ENCODE measurements at regions not wholly inside any gene's neighbourhood (a gene's known extent, or its start where the extent isn't known, plus 50 kb on each side); places are given as distances from the start of the nearest gene placed in this dataset.

DNA sequence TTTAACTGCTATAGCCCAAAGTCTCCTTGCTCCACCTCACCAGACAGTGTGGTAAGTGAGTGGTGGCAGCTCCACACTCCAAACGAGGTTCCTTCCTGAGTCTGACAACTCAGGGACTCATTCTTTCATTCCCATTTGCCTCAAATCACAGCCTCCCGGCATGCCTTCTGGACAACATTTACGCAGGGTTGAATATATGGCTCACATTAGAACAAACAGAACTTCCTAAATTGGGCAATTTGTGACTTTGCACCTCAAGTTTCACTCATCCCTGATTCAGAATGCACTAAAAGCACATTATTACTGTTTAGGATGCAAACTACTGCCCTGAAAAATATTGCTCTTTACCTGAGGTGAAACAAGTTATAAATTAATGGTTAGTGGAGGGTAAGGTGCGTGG is 224.6 kb upstream of the PPARGC1A start:
- no peaks in the 10 kb centered on the region for H3K36me3 ChIP-seq (replicated peaks in 1 of 2)
- H3K9me3 ChIP-seq (replicated peaks in 1 of 3) = no peaks in the 10 kb centered on the region
- no peak for TF ChIP-seq POLR2A (IDR thresholded peaks at IDR 0.05)
- TF ChIP-seq, protein P1, sequence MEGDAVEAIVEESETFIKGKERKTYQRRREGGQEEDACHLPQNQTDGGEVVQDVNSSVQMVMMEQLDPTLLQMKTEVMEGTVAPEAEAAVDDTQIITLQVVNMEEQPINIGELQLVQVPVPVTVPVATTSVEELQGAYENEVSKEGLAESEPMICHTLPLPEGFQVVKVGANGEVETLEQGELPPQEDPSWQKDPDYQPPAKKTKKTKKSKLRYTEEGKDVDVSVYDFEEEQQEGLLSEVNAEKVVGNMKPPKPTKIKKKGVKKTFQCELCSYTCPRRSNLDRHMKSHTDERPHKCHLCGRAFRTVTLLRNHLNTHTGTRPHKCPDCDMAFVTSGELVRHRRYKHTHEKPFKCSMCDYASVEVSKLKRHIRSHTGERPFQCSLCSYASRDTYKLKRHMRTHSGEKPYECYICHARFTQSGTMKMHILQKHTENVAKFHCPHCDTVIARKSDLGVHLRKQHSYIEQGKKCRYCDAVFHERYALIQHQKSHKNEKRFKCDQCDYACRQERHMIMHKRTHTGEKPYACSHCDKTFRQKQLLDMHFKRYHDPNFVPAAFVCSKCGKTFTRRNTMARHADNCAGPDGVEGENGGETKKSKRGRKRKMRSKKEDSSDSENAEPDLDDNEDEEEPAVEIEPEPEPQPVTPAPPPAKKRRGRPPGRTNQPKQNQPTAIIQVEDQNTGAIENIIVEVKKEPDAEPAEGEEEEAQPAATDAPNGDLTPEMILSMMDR (IDR thresholded peaks at IDR 0.05) = no peak
- H3K4me1 ChIP-seq (replicated peaks in 1 of 2) = no peaks in the 10 kb centered on the region
- WGBS, 4 donors = 65 to 70% (median 66%) methylated on average over 4 of the region's 4 CpGs
- no peak overlapping the region for H3K27ac ChIP-seq
- no peak overlapping the region for H3K4me3 ChIP-seq
- no peak for DNase-seq
- intact Hi-C loops (cut with DNase I) = no loop called here
- H3K27me3 ChIP-seq = no peaks in the 10 kb centered on the region

DNA sequence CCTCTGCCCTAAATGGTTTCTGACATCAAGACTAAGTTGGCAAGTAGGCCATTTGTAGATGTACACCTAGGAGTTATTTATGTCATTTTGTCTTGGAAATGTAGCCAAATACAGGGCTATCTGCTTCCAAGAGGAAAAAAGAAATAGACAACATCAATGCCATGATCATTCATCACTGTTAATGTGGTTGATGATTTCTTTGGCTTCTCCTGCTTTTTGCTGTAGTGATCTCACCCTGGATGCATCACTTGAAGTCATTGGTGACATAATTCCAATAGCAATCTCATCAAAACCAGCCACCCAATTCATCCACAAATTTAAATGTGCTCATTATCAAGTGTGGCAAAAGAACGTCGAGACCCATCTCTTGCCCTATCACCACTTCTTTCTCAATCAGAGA is 222.6 kb upstream of the PPARGC1A start:
- intact Hi-C loops (cut with DNase I) = no loop called here
- Histone ChIP-seq H3K4me3 (no peak overlapping the region), H3K36me3 (replicated peaks in 1 of 2) (no peaks in the 10 kb centered on the region), H3K27me3 (no peaks in the 10 kb centered on the region), H3K27ac (no peak overlapping the region), H3K4me1 (replicated peaks in 1 of 2) (no peaks in the 10 kb centered on the region), H3K9me3 (replicated peaks in 1 of 3) (no peaks in the 10 kb centered on the region)
- DNase-seq = no peak
- no peak for TF ChIP-seq POLR2A (IDR thresholded peaks at IDR 0.05)
- TF ChIP-seq, protein P1 (IDR thresholded peaks at IDR 0.05) = no peak
- 83 to 96% (median 85%) methylated on average over 2 of the region's 2 CpGs for WGBS, 4 donors

DNA sequence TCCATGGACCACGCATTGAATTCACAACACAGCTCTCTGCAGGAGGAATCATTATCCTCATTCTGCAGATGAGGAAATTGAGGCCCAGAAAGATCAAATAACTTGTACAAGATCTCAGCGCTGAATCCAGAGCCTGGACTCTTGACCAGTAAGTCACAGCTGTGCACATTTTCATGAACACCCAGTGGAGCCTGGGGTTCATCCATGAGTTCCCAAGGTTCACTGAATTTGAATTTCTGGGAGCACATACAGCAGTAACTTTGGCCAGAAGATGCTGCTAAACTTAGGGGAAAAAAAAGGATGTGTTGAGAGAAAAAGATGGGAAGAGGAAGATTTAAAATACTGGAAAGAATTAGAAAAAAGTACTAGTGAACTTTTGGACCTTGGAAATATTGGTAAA is 218.7 kb upstream of the PPARGC1A start:
- no peak for DNase-seq
- Histone ChIP-seq H3K4me3 (no peak overlapping the region), H3K9me3 (replicated peaks in 1 of 3) (no peaks in the 10 kb centered on the region), H3K36me3 (replicated peaks in 1 of 2) (no peaks in the 10 kb centered on the region), H3K27me3 (no peaks in the 10 kb centered on the region), H3K4me1 (replicated peaks in 1 of 2) (no peaks in the 10 kb centered on the region), H3K27ac (no peak overlapping the region)
- intact Hi-C loops (cut with DNase I) = no loop called here
- TF ChIP-seq, protein P1 (IDR thresholded peaks at IDR 0.05) = no peak
- no peak for TF ChIP-seq POLR2A (IDR thresholded peaks at IDR 0.05)
- WGBS, 4 donors = 90 to 95% (median 91%) methylated on average over 1 to 2 of the region's 2 CpGs

DNA sequence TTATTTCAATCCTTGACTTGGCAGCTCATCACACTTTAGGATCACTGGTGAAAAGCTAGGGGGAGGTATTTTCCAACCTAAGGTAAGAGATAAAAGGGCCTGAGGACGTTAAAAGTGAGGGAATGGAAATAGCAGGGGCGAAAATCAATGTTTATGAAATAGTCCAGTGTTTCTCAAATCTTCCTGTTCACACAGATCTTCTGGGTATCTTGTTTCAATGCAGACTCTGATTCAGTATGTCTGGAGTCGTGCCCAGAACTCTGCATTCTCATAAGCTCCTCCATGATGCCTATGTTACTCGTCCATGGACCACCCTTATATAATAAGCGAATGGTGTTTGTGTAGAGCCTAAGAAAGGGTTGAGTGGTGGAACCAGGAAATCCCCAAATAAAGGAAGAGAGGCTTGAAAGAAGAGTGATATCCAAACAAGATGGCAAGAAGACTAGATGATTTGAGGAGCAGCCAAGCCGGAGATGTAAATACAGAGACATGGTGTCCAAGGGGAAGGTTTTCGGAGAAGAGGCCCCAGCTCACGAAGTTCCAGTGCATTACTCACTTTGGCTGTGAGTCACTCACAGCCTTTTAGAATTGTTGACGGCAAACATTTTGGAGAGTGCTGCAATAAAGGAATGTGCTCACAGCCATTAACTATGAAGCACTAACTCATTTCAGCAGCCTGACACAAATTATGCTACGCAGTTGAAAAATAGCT is 215.6 kb upstream of the PPARGC1A start:
- DNase-seq = no peak
- no peak for TF ChIP-seq POLR2A (IDR thresholded peaks at IDR 0.05)
- TF ChIP-seq, protein P1 (IDR thresholded peaks at IDR 0.05) = no peak
- H3K27me3 ChIP-seq = no peaks in the 10 kb centered on the region
- intact Hi-C loops (cut with DNase I) = no loop called here
- H3K4me1 ChIP-seq (replicated peaks in 1 of 2) = no peaks in the 10 kb centered on the region
- H3K36me3 ChIP-seq (replicated peaks in 1 of 2) = no peaks in the 10 kb centered on the region
- WGBS, 4 donors = 68 to 81% (median 74%) methylated on average over 10 of the region's 10 CpGs
- H3K27ac ChIP-seq = no peak overlapping the region
- H3K9me3 ChIP-seq (replicated peaks in 1 of 3) = no peaks in the 10 kb centered on the region
- no peak overlapping the region for H3K4me3 ChIP-seq
